NCI-H82 (cell line): ENCODE measurements at regions not wholly inside any gene's neighbourhood (a gene's known extent, or its start where the extent isn't known, plus 50 kb on each side); places are given as distances from the start of the nearest gene placed in this dataset.
"Not testable (repeated sequence)": the region's sequence is repeated elsewhere in the genome, so short reads cannot be mapped to it uniquely, and the experiment has no call there.

Experiments
- DNase-seq: peaks from one replicate; lab custom pipeline; 2025; lab: John Stamatoyannopoulos, UW

- no peak for DNase-seq
These were observed 115.6 kb upstream of the KLF14 start for GRCh38 chr7:130849604-130850003.

GRCh38 chr7:130850956-130851355, 116.9 kb upstream of the KLF14 start:
- DNase-seq = no peak

- DNase-seq = no peak
These were observed 118.9 kb upstream of the KLF14 start for GRCh38 chr7:130852867-130853266.

- no peak for DNase-seq
These were observed 119.7 kb upstream of the KLF14 start for GRCh38 chr7:130853503-130854279.

GRCh38 chr7:130854481-130854880, 120.5 kb upstream of the KLF14 start:
- no peak for DNase-seq

- DNase-seq = no peak
These were observed 122.9 kb upstream of the KLF14 start for GRCh38 chr7:130856866-130857265.

- not testable (repeated sequence) for DNase-seq
These were observed 126.8 kb upstream of the KLF14 start for GRCh38 chr7:130860832-130861231.

GRCh38 chr7:130865408-130866236, 131.6 kb upstream of the KLF14 start:
- peak; percentile 80 for DNase-seq

- DNase-seq = peak; percentile 37
These were observed 133.0 kb upstream of the KLF14 start for GRCh38 chr7:130867039-130867438.

- no peak for DNase-seq
These were observed 133.7 kb upstream of the KLF14 start for GRCh38 chr7:130867581-130868136.

- no peak for DNase-seq
These were observed 134.1 kb upstream of the KLF14 start for GRCh38 chr7:130868139-130868538.

GRCh38 chr7:130869918-130870317, 135.9 kb upstream of the KLF14 start:
- DNase-seq = no peak

- DNase-seq = no peak
These were observed 138.3 kb upstream of the KLF14 start for GRCh38 chr7:130872341-130872740.

- DNase-seq = no peak
These were observed 138.9 kb upstream of the KLF14 start for GRCh38 chr7:130872756-130873448.

GRCh38 chr7:130874071-130874915, 140.3 kb upstream of the KLF14 start:
- DNase-seq = no peak

- DNase-seq = peak; percentile 71
These were observed 141.3 kb upstream of the KLF14 start for GRCh38 chr7:130875265-130875741.

- no peak for DNase-seq
These were observed 141.9 kb upstream of the KLF14 start for GRCh38 chr7:130875901-130876300.

- no peak for DNase-seq
These were observed 143.4 kb upstream of the KLF14 start for GRCh38 chr7:130877236-130877990.

- DNase-seq = no peak
These were observed 143.9 kb upstream of the KLF14 start for GRCh38 chr7:130877991-130878305.

- DNase-seq = no peak
These were observed 144.8 kb upstream of the KLF14 start for GRCh38 chr7:130878785-130879184.

GRCh38 chr7:130879191-130879590, 145.2 kb upstream of the KLF14 start:
- no peak for DNase-seq
